IMR-90 (cell line): ENCODE measurements at regions not wholly inside any gene's neighbourhood (a gene's known extent, or its start where the extent isn't known, plus 50 kb on each side); places are given as distances from the start of the nearest gene placed in this dataset.

ENCODE experiments used
- ATAC-seq: fragments of 200-7000 bp; cut with Tn5 transposase; 2 replicates; pipeline ENCODE4 v1.9.1; 2020; ENCODE audit warnings: low read depth, mild to moderate bottlenecking, moderate library complexity
- BruUV-seq: library from RNA; stranded (reverse); fragments of 400-500 nt; replicated peaks from 2 replicates; lab custom pipeline; 2021; lab: Mats Ljungman, UMichigan
- CTCF ChIA-PET: fragments of 300-600 bp; formaldehyde crosslinking; extraction: SDS; loops from one replicate; lab custom pipeline; 2021; ENCODE audit warnings: antibody characterized with exemption; lab: Yijun Ruan, JAX
- POLR2A ChIA-PET: fragments of 300-600 bp; sonication (Branson Sonifier 250); formaldehyde crosslinking; loops from one replicate; lab custom pipeline; 2022; ENCODE audit warnings: antibody characterized with exemption; ENCODE audit not compliant: unreplicated experiment; lab: Charles Lee
- DNase-seq: peaks from one replicate; pipeline ENCODE4 v3.0.0; 2013
- H2AFZ ChIP-seq: replicated peaks from 2 replicates; pipeline ENCODE3; 2013; ENCODE audit warnings: low read length, mild to moderate bottlenecking; ENCODE audit not compliant: poor library complexity
- H2AK5ac ChIP-seq: 2 replicates; pipeline ENCODE4 v1.6.1; 2013; ENCODE audit warnings: low read depth, low read length, inconsistent platforms
- H2AK9ac ChIP-seq: replicated peaks from 2 replicates; pipeline ENCODE3; 2013; ENCODE audit warnings: mild to moderate bottlenecking, low read depth, low read length, moderate library complexity; ENCODE audit not compliant: poor library complexity
- H2BK120ac ChIP-seq: 2 replicates; pipeline ENCODE4 v1.6.1; 2013; ENCODE audit warnings: low read depth, low read length, inconsistent platforms
- H2BK15ac ChIP-seq: 3 replicates; pipeline ENCODE4 v1.6.1; 2013; ENCODE audit warnings: low read depth, low read length, inconsistent platforms
- H2BK20ac ChIP-seq: 2 replicates; pipeline ENCODE4 v1.6.1; 2013; ENCODE audit warnings: low read depth, mild to moderate bottlenecking, inconsistent platforms, low read length, moderate library complexity
- H2BK5ac ChIP-seq: 2 replicates; pipeline ENCODE4 v1.6.1; 2013; ENCODE audit warnings: mild to moderate bottlenecking, low read depth, low read length, inconsistent platforms; ENCODE audit not compliant: poor library complexity, severe bottlenecking
- H3K14ac ChIP-seq: replicated peaks from 2 replicates; pipeline ENCODE4 v1.6.1; 2013; ENCODE audit warnings: low read depth, low read length, inconsistent platforms
- H3K18ac ChIP-seq: 2 replicates; pipeline ENCODE4 v1.6.1; 2013; ENCODE audit warnings: low read depth, low read length, control low read depth
- H3K23ac ChIP-seq: 2 replicates; pipeline ENCODE4 v1.6.1; 2013; ENCODE audit warnings: low read depth, low read length, inconsistent platforms
- H3K27ac ChIP-seq: 2 replicates; pipeline ENCODE4 v1.5.1; 2013; ENCODE audit warnings: mild to moderate bottlenecking, control low read depth, low read length; ENCODE audit not compliant: insufficient read depth
- H3K27me3 ChIP-seq: 2 replicates; pipeline ENCODE4 v1.6.1; 2013; ENCODE audit warnings: low read length; ENCODE audit not compliant: control insufficient read depth, insufficient read depth
- H3K36me3 ChIP-seq: 2 replicates; pipeline ENCODE4 v1.6.1; 2013; ENCODE audit warnings: low read length, mixed read lengths; ENCODE audit not compliant: control insufficient read depth, insufficient read depth
- H3K4ac ChIP-seq: 2 replicates; pipeline ENCODE4 v1.6.1; 2013; ENCODE audit warnings: low read depth, low read length, inconsistent platforms
- H3K4me1 ChIP-seq: 2 replicates; pipeline ENCODE4 v1.6.1; 2013; ENCODE audit warnings: low read length, mixed read lengths; ENCODE audit not compliant: control insufficient read depth, insufficient read depth
- H3K4me2 ChIP-seq: 2 replicates; pipeline ENCODE4 v1.6.1; 2013; ENCODE audit warnings: low read depth, mild to moderate bottlenecking, control low read depth, low read length, moderate library complexity
- H3K4me3 ChIP-seq: 2 replicates; pipeline ENCODE4 v1.5.1; 2013; ENCODE audit warnings: low read depth, mild to moderate bottlenecking, control low read depth, low read length, moderate library complexity; ENCODE audit not compliant: insufficient read depth
- H3K56ac ChIP-seq: 2 replicates; pipeline ENCODE4 v1.6.1; 2013; ENCODE audit warnings: low read length, inconsistent platforms; ENCODE audit not compliant: insufficient read depth; ENCODE audit errors: extremely low read depth
- H3K79me1 ChIP-seq, 2 experiments: 2 replicates each; pipeline ENCODE4 v1.6.1; 2013; ENCODE audit warnings: low read length in 2 of 2, inconsistent platforms in 1 of 2, low read depth in 1 of 2
- H3K9ac ChIP-seq: 2 replicates; pipeline ENCODE4 v1.6.1; 2013; ENCODE audit warnings: low read depth, low read length, control low read depth
- H3K9me1 ChIP-seq: 2 replicates; pipeline ENCODE4 v1.6.1; 2013; ENCODE audit warnings: low read length, inconsistent platforms; ENCODE audit not compliant: insufficient read depth
- H3K9me3 ChIP-seq: 2 replicates; pipeline ENCODE4 v1.6.1; 2013; ENCODE audit warnings: low read length; ENCODE audit not compliant: control insufficient read depth, insufficient read depth
- H4K20me1 ChIP-seq: 2 replicates; pipeline ENCODE4 v1.6.1; 2013; ENCODE audit warnings: low read length, inconsistent platforms; ENCODE audit not compliant: insufficient read depth
- H4K5ac ChIP-seq: 2 replicates; pipeline ENCODE4 v1.6.1; 2013; ENCODE audit warnings: mild to moderate bottlenecking, low read depth, low read length, control low read depth
- H4K8ac ChIP-seq, 2 experiments: 2 replicates each; pipeline ENCODE4 v1.6.1; 2013; ENCODE audit warnings: low read depth in 2 of 2, low read length in 2 of 2, control low read depth in 1 of 2, inconsistent platforms in 1 of 2
- H4K91ac ChIP-seq: 2 replicates; pipeline ENCODE4 v1.6.1; 2013; ENCODE audit warnings: low read depth, low read length, inconsistent platforms; ENCODE audit not compliant: insufficient read depth
- BHLHE40 ChIP-seq: fragments of 150-350 bp; IDR thresholded peaks from 2 replicates; pipeline ENCODE4 v1.6.1; 2016; ENCODE audit warnings: mild to moderate bottlenecking, low read depth, low read length
- CEBPB ChIP-seq: IDR thresholded peaks from 2 replicates; pipeline ENCODE4 v1.6.1; 2012; ENCODE audit warnings: low read depth, low read length, improper control_type of control experiment
- CHD1 ChIP-seq: IDR thresholded peaks from 2 replicates; pipeline ENCODE4 v1.6.1; 2012; ENCODE audit warnings: low read depth, low read length, improper control_type of control experiment
- FOS ChIP-seq: fragments of 150-350 bp; IDR thresholded peaks from 2 replicates; pipeline ENCODE4 v1.6.1; 2016; ENCODE audit warnings: low read depth, low read length
- MAFK ChIP-seq: IDR thresholded peaks from 2 replicates; pipeline ENCODE4 v1.6.1; 2012; ENCODE audit warnings: low read depth, low read length, improper control_type of control experiment
- MAZ ChIP-seq: IDR thresholded peaks from 2 replicates; pipeline ENCODE4 v1.6.1; 2012; ENCODE audit warnings: low read depth, mild to moderate bottlenecking, low read length, improper control_type of control experiment, moderate library complexity, borderline replicate concordance
- MXI1 ChIP-seq: IDR thresholded peaks from 2 replicates; pipeline ENCODE4 v1.6.1; 2012; ENCODE audit warnings: low read depth, mild to moderate bottlenecking, low read length, moderate library complexity, borderline replicate concordance
- NFE2L2 ChIP-seq: fragments of 150-350 bp; IDR thresholded peaks from 2 replicates; pipeline ENCODE4 v1.6.1; 2016; ENCODE audit warnings: low read depth, mild to moderate bottlenecking, low read length
- POLR2A ChIP-seq: IDR thresholded peaks from 2 replicates; pipeline ENCODE4 v1.6.1; 2012; ENCODE audit warnings: mild to moderate bottlenecking, low read depth, low read length
- RAD21 ChIP-seq: IDR thresholded peaks from 2 replicates; pipeline ENCODE4 v1.6.1; 2012; ENCODE audit warnings: low read length, improper control_type of control experiment
- RCOR1 ChIP-seq: IDR thresholded peaks from 2 replicates; pipeline ENCODE4 v1.6.1; 2012; ENCODE audit warnings: mild to moderate bottlenecking, low read length, improper control_type of control experiment; ENCODE audit not compliant: insufficient replicate concordance
- RFX5 ChIP-seq: IDR thresholded peaks from 2 replicates; pipeline ENCODE4 v1.8.0; 2012; ENCODE audit warnings: low read depth, mild to moderate bottlenecking, low read length, moderate library complexity
- SMC3 ChIP-seq: fragments of 150-350 bp; IDR thresholded peaks from 2 replicates; pipeline ENCODE4 v1.6.1; 2016; ENCODE audit warnings: low read depth, mild to moderate bottlenecking, antibody characterized with exemption, low read length, moderate library complexity
- WGBS, 2 experiments: methylation state at CpG; one replicate each; pipeline versions ENCODE4 v1.1.5 to v1.1.7; 2013; ENCODE audit warnings: missing lambda C conversion rate in 2 of 2; ENCODE audit not compliant: insufficient read length in 1 of 2; ENCODE audit errors: extremely low coverage in 2 of 2; 5-methylcytosine and 5-hydroxymethylcytosine counted together
- dilution Hi-C: fragments of 300-500 bp; cut with HindIII; formaldehyde crosslinking; loops from one replicate; pipeline ENCODE4 v1.14.3; 2018; ENCODE audit warnings: low sequenced_read_pairs; ENCODE audit not compliant: unreplicated experiment
- in situ Hi-C: fragments of 300-500 bp; cut with MboI; formaldehyde crosslinking; loops from 3 replicates; pipeline ENCODE4 v1.14.3; 2019; ENCODE audit warnings: low sequenced_read_pairs, inconsistent platforms, mixed read lengths
- intact Hi-C: fragments of 100-400 bp; cut with micrococcal nuclease; formaldehyde crosslinking; loops from 2 replicates; pipeline ENCODE4 v1.10.0; 2022
- TF ChIP-seq, protein P1 (sequence below): conservative IDR thresholded peaks from 2 replicates; pipeline ENCODE4 v1.5.1; 2012; ENCODE audit warnings: mild to moderate bottlenecking, low read depth, low read length, improper control_type of control experiment
- TF ChIP-seq, protein P2 (sequence below): fragments of 150-350 bp; IDR thresholded peaks from 2 replicates; pipeline ENCODE4 v1.6.1; 2016; ENCODE audit warnings: low read depth, mild to moderate bottlenecking, low read length, moderate library complexity, borderline replicate concordance
- TF ChIP-seq, protein P3 (sequence below): fragments of 150-350 bp; IDR thresholded peaks from 2 replicates; pipeline ENCODE4 v1.6.1; 2017; ENCODE audit warnings: mild to moderate bottlenecking, antibody characterized with exemption, low read length, low read depth

DNA sequence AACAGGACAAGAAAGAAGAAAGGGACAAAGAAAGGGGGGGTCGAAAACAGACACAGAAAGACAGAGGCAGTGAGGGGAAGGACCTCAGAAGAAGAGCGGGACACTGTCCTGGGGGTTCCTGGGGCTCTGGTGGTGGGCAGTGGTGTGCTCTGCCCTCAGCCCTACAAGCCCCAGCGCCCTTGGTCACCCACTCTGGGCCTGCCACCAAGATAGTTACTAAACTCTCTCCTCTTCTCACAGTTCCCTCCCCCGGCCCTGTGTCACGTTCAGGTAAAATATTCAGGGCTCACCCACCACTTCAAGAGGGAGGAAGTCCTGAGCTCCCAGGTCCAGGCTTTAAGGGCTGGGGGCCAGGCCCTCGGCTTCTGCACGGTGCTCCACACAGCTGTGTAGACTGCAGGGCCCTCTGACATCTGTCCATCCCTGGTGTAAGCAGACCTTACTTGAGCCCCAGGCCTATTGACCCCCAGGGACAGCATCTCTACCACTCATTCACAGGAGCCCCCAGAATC, 87.4 kb downstream of the MRPL14 start:
- Histone ChIP-seq H3K9ac (no peak overlapping the region), H3K27ac (no peak overlapping the region), H3K14ac (no peak overlapping the region; the same call in 1 of the 2 replicates), H3K4me3 (no peak overlapping the region), H2AFZ (peak overlapping the region; percentile 0), H2BK15ac (peak overlapping the region; percentile 91; the same call in 2 of the 3 replicates), H3K18ac (no peak overlapping the region), H2AK9ac (peak overlapping the region; percentile 20), H3K23ac (no peak overlapping the region), H4K20me1 (no peaks in the 10 kb centered on the region), H3K79me1 (peaks cover 0 to 19% of the 10 kb centered on the region in 2 experiments; a peak in 2 of 4 replicates), H2BK120ac (peak overlapping the region; percentile 98), H4K5ac (no peak overlapping the region; the same call in 1 of the 2 replicates), H3K4me2 (no peak overlapping the region), H3K56ac (0 out of 2 replicates have a peak overlapping the region, but pooled peaks have one; percentile 1), H3K9me1 (peaks cover 36% of the 10 kb centered on the region), H3K27me3 (no peaks in the 10 kb centered on the region), H3K4ac (peak overlapping the region; percentile 95), H2AK5ac (peak overlapping the region; percentile 99), H4K91ac (peak overlapping the region; percentile 97), H2BK20ac (peak overlapping the region; percentile 70; the same call in 1 of the 2 replicates), H3K9me3 (no peaks in the 10 kb centered on the region), H4K8ac (peak overlapping the region; percentile 43 to 78; a peak in 2 of 4 replicates), H2BK5ac (no peak overlapping the region), H3K36me3 (no peaks in the 10 kb centered on the region), H3K4me1 (peaks cover 46% of the 10 kb centered on the region)
- TF ChIP-seq, protein P1, sequence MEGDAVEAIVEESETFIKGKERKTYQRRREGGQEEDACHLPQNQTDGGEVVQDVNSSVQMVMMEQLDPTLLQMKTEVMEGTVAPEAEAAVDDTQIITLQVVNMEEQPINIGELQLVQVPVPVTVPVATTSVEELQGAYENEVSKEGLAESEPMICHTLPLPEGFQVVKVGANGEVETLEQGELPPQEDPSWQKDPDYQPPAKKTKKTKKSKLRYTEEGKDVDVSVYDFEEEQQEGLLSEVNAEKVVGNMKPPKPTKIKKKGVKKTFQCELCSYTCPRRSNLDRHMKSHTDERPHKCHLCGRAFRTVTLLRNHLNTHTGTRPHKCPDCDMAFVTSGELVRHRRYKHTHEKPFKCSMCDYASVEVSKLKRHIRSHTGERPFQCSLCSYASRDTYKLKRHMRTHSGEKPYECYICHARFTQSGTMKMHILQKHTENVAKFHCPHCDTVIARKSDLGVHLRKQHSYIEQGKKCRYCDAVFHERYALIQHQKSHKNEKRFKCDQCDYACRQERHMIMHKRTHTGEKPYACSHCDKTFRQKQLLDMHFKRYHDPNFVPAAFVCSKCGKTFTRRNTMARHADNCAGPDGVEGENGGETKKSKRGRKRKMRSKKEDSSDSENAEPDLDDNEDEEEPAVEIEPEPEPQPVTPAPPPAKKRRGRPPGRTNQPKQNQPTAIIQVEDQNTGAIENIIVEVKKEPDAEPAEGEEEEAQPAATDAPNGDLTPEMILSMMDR = no peak
- TF ChIP-seq MAFK (no peak), NFE2L2 (no peak), MAZ (no peak), BHLHE40 (no peak), RCOR1 (no peak), FOS (no peak), MXI1 (no peak), SMC3 (no peak), RAD21 (no peak), CEBPB (no peak), POLR2A (no peak), CHD1 (no peak), RFX5 (no peak)
- TF ChIP-seq, protein P2, sequence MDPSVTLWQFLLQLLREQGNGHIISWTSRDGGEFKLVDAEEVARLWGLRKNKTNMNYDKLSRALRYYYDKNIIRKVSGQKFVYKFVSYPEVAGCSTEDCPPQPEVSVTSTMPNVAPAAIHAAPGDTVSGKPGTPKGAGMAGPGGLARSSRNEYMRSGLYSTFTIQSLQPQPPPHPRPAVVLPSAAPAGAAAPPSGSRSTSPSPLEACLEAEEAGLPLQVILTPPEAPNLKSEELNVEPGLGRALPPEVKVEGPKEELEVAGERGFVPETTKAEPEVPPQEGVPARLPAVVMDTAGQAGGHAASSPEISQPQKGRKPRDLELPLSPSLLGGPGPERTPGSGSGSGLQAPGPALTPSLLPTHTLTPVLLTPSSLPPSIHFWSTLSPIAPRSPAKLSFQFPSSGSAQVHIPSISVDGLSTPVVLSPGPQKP = no peak
- TF ChIP-seq, protein P3, sequence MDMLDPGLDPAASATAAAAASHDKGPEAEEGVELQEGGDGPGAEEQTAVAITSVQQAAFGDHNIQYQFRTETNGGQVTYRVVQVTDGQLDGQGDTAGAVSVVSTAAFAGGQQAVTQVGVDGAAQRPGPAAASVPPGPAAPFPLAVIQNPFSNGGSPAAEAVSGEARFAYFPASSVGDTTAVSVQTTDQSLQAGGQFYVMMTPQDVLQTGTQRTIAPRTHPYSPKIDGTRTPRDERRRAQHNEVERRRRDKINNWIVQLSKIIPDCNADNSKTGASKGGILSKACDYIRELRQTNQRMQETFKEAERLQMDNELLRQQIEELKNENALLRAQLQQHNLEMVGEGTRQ = no peak
- in situ Hi-C loops (no loop called here), dilution Hi-C loops (no loop called here), intact Hi-C loops (loop anchor here (2.0 kb wide), 1 partner anchor 29 kb away; no protein-coding TSS in a partner anchor)
- ATAC-seq (no peak), DNase-seq (no peak)
- no TSS peak for BruUV-seq
- POLR2A ChIA-PET = interaction anchor here (1.0 kb wide), 1 partner anchor 13 kb away, joined by 3 read pairs; no protein-coding TSS in a partner anchor
- CTCF ChIA-PET = no interaction called here
- WGBS, 2 experiments = 88% methylated on average over 4 of the region's 7 CpGs; no CpG with 5 or more reads in 1 of the 2 experiments
